ENCODE measurements at regions not wholly inside any gene's neighbourhood (a gene's known extent, or its start where the extent isn't known, plus 50 kb on each side); places are given as distances from the start of the nearest gene placed in this dataset.
"Not testable (repeated sequence)": the region's sequence is repeated elsewhere in the genome, so short reads cannot be mapped to it uniquely, and the experiment has no call there.

- DNase-seq (ENCODE audit: low spot score): not testable (repeated sequence)
Measured at GRCh38 chr10:46740368-46740767, 161.4 kb downstream of the SYT15 start.

DNA sequence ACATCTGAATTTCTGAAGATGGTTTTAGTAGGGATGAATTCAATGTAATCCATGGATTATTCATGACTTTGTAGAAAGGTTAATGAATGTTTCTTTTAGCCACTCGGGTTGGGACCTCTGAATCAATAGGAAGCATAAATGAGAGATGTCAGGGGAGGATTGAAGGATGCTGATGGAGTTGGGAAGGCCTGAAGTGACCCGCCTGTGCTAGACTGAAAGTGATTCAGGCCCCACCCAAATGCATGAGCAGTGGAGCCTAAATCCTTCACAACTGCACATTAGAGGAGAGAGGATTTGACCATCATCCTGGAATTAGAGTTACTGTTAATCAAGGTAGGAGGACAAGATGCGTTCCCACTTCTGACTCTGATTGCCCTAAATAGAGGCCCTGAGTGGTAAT lies 162.2 kb upstream of the PTPN20 start:
- DNase-seq (ENCODE audit: low spot score): not testable (repeated sequence)

DNA sequence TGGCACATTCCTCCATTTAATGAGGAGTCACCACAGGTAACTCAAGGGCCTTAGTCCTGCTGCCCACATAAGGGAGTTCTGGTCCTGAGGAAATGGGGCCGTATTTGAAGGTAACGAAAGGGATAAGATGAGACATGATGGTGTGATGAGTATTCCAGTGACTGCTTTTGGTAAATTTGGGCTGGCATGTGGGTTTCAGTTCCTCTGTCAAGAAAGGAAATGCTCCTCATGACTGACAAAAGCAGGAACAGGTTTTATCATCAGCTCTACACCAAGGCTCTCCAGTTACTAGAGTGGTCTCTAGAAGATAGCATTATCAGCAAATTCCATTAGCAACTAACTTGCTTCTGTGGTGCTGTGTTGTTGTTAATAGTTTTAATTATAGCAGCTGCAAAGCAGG lies 161.8 kb upstream of the PTPN20 start:
- DNase-seq (ENCODE audit: low spot score): not testable (repeated sequence)

DNA sequence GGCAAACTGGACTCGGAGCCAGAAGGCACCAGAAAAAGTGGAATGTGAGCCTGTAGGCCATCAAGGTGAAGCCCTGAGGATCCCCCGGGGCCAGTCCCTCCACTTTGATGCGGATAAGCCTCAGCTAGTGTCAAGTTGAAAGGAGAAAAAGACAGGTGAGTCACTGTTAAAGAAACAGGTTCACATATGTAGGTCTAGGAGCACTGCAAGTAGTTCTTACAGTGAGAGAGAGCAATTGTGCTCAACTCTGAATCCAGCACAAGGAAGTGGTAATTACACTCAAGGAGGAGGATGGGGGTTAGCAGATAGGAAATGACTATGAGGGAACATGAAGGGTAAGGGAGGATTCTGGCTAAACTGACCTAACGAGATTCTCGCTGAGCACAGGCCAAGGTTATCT lies 157.5 kb upstream of the PTPN20 start:
- not testable (repeated sequence) for DNase-seq (ENCODE audit: low spot score)

DNA sequence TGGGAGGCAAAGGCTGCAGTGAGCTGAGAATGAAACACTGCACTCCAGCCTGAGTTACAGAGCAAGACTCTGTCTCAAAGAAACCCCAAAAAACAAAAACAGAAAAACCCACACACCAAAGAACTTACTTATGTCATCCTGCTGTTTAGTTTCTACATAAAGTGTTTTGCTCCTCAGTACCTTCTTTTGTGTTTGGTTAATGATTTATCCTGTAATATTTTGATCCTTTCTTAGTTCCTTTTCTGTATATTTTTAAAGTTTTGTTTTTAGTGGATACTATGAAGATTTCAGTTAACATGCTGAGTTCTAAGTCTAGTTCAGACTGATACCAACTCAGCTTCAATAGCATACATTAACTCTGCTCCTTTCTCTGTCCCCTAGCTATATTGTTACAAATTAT lies 149.8 kb upstream of the PTPN20 start:
- DNase-seq (ENCODE audit: low spot score): not testable (repeated sequence)

GRCh38 chr10:46768515-46769291 lies 142.5 kb upstream of the PTPN20 start:
- not testable (repeated sequence) for DNase-seq (ENCODE audit: low spot score)

- not testable (repeated sequence) for DNase-seq (ENCODE audit: low spot score)
Measured at GRCh38 chr10:46773178-46773896, 137.9 kb upstream of the PTPN20 start.

- DNase-seq (ENCODE audit: low spot score): not testable (repeated sequence)
Measured at GRCh38 chr10:46773897-46774236, 137.4 kb upstream of the PTPN20 start.

DNA sequence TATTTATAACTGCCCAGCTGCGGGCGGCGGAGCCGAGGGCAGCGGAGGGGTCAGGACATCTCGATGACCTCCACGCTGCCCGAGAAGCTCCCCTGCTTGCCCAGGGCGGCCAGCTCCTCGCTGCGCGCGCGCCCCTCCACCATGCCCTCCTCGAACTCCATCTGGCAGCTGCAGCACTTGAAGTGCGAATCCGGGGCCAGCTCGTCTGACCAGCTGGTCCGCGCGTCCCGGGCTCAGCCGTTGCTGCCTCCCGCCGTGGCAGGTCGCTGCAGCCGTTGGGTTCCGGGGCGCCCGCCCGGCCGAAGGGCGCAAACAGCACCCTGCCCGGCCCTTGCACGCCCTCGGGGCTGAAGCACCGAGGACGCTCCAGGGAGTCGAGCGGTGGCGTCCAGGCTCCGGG lies 136.9 kb upstream of the PTPN20 start:
- not testable (repeated sequence) for DNase-seq (ENCODE audit: low spot score)

DNA sequence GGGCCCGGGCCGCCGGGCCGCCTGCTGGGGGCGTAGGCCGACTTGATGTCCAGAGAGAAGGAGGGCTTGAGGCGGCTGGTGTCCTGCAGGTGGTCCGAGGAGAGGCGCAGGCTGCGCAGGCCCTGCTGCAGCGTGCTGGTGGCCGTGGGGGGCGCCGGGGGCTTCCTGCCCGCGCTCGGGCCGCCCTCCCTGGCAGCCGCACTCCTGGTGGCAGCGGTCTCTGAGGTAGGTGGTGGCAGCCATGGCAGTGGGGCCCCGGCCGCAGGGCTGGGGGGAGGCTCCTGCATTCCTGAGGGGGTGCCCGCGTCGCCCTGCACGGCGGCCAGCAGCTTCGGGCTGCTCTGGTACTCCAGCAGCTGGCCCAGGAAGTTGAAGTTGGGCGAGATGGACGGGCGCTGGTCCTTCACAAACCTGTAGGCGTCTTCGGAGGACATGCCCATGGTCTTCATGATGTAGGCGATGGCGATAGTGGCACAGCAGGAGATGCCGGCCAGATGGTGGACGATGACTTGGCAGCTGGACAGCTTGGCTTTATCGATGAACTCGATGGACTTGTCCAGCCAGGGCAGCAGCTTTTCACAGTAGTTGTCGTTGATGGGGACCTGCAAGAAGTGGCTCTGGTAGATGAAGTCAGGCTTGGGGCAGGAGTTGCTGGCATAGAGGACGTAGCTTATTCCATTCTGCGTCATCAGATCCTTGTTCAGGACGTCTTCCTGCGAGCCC lies 136.1 kb upstream of the PTPN20 start:
- not testable (repeated sequence) for DNase-seq (ENCODE audit: low spot score)

DNA sequence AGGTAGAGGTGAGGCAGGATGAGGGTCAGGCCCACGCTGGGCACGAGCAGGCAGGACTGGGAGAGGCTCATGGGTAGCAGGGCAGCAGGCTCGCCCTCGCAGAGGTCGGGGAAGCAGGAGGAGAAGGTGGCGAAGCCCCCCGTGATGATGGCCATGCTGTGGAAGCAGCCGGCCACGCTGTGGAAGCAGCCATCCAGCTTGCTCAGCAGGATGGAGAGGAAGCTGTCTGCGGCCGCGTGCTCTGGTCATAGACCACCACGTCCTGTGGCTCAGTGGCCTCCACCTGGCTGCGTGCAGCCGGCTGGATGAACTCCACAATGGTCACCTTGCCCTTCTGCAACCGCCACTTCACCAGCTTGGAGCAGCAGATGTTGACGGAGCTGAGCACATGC lies 135.6 kb upstream of the PTPN20 start:
- DNase-seq (ENCODE audit: low spot score): not testable (repeated sequence)

DNA sequence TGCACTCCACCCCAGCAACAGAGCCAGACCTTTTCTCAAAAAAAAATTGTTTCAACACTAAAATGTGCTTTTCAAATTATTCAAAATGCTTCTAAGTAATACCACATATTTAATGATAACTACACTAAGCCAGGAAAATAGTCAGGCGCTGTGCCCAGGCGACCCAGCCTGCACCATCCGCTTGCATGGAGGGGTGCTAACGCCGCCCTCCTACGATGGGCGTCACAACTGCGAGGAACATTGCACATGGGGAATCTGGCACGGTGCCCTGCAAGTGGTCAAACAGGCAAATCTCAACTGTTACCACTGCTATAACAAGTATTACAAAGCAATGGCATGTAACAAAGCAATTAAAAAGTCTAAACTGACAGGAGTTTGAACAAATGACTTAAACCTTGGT lies 131.7 kb upstream of the PTPN20 start:
- not testable (repeated sequence) for DNase-seq (ENCODE audit: low spot score)

- not testable (repeated sequence) for DNase-seq (ENCODE audit: low spot score)
Measured at GRCh38 chr10:46780164-46780563, 131.1 kb upstream of the PTPN20 start.

- not testable (repeated sequence) for DNase-seq (ENCODE audit: low spot score)
Measured at GRCh38 chr10:46781001-46781400, 130.2 kb upstream of the PTPN20 start.

DNA sequence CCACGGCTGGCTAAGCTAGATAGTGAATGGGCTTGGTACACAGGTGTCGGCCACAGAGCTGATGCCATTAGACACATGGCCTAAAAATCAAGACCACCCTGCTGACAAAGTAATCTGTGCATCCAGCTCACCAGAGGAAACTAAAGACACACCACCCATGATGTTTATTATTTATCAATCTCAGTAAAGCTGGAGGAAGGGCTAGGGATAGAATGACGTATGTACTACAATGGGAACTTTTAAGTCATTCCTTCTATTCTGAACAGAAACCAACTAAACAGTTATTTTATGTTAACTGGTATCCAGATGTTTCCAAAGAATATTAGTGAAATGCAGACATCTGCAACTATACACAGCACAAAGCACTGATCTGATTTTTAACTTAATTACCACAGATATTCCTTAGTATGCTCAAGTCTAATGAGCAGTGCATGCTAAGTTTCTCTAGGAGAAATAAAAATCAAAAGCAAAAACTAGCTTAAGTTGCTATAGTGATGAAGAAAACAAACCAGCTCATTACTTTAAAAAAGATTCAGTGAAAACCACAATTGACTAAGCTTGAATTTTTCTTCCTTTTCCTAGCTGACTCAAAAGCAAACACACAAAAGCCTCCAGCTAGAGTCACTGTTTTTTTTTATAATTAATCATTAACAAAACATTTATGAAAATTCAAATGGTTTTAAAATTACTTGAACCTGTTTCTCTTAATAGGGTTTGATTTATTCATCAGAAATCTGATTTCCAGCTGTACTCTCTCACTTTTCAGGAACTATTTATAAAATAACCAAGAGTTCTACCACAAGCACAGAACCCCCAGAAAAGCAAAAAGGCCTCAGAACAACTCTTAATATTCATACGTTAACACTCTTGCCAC lies 129.0 kb upstream of the PTPN20 start:
- DNase-seq (ENCODE audit: low spot score): not testable (repeated sequence)

DNA sequence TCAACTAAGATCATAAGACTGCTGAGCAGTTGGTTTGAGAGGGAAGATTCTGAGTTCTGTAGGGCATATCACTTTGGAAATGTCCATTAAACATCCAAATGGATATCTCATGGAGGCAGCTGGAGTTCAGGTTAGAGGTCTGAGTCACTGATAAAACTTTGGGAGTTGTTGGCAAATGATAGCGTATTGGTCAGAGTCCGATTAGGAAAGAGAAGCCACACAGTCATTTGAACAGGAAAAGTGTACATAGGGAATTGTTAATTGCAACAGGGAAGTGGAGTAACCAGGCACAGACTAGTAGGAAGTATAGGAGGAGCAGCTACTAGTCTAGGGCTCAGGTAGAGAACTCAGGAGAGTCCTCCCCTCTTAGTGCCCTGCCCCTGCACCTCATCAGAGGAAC lies 126.6 kb upstream of the PTPN20 start:
- DNase-seq (ENCODE audit: low spot score): not testable (repeated sequence)

- DNase-seq (ENCODE audit: low spot score): not testable (repeated sequence)
Measured at GRCh38 chr10:46786125-46786517, 125.1 kb upstream of the PTPN20 start.

- peak; percentile 90 for DNase-seq (ENCODE audit: low spot score)
Measured at GRCh38 chr10:46786518-46787320, 124.5 kb upstream of the PTPN20 start.

DNA sequence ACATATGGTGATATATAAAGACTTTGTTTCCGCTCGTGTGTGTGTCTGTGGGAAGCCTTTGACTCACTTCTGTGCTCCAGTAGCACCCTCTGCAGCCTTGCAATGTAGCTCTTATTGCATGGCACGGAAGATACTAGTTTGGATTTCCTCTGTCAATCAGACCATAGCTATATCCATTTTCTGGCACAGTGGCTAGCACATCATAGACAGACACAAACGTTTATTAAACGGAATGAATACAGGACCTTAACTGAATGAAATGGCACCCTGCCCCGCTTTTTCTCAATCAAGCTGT lies 124.0 kb upstream of the PTPN20 start:
- DNase-seq (ENCODE audit: low spot score): no peak

DNA sequence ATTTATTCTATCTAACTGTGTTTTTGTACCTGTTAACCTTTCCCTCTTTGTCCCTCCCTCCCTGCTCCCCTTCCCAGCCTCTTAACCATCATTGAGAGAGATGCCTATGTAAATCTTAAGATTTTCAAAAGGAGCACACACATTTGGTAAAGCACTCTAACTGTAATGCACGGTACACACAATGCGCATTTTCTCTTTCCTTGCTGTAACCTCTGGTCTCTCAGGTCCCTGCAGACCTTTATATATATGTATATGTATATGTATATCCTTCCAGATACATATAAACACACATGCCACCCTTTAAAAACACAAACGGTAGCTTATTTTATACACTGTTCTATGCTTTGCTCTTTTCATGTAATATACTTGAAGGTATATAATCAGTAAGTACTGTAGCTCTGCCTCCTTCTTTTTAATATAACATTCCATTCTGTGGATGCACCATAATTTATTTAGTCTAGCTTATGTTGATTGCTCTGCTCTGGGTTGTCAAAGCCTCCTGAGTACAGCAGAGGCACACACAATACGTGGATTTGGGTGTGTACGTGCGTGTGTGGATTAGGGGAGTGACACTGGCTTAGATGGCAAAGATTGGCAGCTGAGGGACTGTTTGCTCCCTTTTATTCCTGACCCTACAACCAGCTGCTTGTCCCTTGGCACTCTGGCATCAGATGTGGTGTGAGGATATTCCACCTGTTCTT lies 118.4 kb upstream of the PTPN20 start:
- not testable (repeated sequence) for DNase-seq (ENCODE audit: low spot score)
